ENCODE measurements at regions not wholly inside any gene's neighbourhood (a gene's known extent, or its start where the extent isn't known, plus 50 kb on each side); places are given as distances from the start of the nearest gene placed in this dataset.

GRCh38 chr2:76008001-76008702, 297.4 kb upstream of the GCFC2 start:
- TF ChIP-seq CTCF (IDR thresholded peaks at IDR 0.05) (no peak), ZFX (IDR thresholded peaks at IDR 0.05; ENCODE audit: borderline replicate concordance) (no peak)
